OCI-LY3 (cell line): ENCODE measurements at regions not wholly inside any gene's neighbourhood (a gene's known extent, or its start where the extent isn't known, plus 50 kb on each side); places are given as distances from the start of the nearest gene placed in this dataset.

Experiments
- CTCF ChIP-seq: fragments of 200-600, 300-600 bp; sonication (generic); IDR thresholded peaks from 2 replicates; pipeline ENCODE4 v1.5.1; 2014; ENCODE audit warnings: antibody characterized with exemption, low read length, low read depth
- EZH2phosphoT487 ChIP-seq: fragments of 200-600 bp; shearing (Covaris generic); IDR thresholded peaks from 2 replicates; pipeline ENCODE4 v1.6.1; 2018; ENCODE audit warnings: antibody characterized with exemption, mixed run types, low read depth

GRCh38 chr4:19850909-19851308 lies 400.8 kb upstream of the SLIT2 start:
- TF ChIP-seq EZH2phosphoT487, result no peak
- TF ChIP-seq CTCF, result no peak
